Thyroid gland (tissue), 4 donors: ENCODE measurements at regions not wholly inside any gene's neighbourhood (a gene's known extent, or its start where the extent isn't known, plus 50 kb on each side); places are given as distances from the start of the nearest gene placed in this dataset.

ENCODE experiments used
- POLR2A ChIP-seq, 2 donors: fragments of 450-650 bp; IDR thresholded peaks; one replicate each; pipeline ENCODE4 v1.6.1; 2017; ENCODE audit warnings: antibody characterized with exemption in 2 of 2, mild to moderate bottlenecking in 2 of 2, moderate library complexity in 1 of 2
- TF ChIP-seq, protein P1 (sequence below), 6 experiments: fragments of 200-600 bp in 3 of 6; fragments of 450-650 bp in 3 of 6; sonication (generic) in 3 of 6; IDR thresholded peaks; one replicate each; pipeline ENCODE4 v1.5.1; 2016 to 2019; ENCODE audit warnings: antibody characterized with exemption in 6 of 6, mild to moderate bottlenecking in 2 of 6, inconsistent platforms in 1 of 6, moderate library complexity in 1 of 6

DNA sequence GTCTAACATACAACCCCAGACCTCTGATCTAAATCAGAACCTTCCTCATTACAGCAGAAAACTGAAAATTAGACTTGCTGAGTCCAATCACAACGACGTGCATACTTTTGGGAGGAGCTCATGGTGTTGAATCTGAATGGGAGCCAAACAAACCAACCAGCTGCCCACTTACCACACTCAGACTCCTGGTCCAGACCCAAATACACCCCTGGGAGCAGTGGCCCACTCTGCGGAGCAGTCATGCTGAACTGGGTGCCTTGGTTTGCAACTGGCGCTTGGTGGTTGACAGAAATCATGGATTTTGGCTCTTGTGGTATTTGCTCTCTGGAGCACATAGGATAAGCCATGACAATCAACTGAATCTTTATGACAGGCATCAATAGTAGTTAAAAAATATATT is 253.6 kb upstream of the TNP1 start:
- TF ChIP-seq, protein P1, sequence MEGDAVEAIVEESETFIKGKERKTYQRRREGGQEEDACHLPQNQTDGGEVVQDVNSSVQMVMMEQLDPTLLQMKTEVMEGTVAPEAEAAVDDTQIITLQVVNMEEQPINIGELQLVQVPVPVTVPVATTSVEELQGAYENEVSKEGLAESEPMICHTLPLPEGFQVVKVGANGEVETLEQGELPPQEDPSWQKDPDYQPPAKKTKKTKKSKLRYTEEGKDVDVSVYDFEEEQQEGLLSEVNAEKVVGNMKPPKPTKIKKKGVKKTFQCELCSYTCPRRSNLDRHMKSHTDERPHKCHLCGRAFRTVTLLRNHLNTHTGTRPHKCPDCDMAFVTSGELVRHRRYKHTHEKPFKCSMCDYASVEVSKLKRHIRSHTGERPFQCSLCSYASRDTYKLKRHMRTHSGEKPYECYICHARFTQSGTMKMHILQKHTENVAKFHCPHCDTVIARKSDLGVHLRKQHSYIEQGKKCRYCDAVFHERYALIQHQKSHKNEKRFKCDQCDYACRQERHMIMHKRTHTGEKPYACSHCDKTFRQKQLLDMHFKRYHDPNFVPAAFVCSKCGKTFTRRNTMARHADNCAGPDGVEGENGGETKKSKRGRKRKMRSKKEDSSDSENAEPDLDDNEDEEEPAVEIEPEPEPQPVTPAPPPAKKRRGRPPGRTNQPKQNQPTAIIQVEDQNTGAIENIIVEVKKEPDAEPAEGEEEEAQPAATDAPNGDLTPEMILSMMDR (IDR thresholded peaks at IDR 0.05) = no peak
- no peak for TF ChIP-seq POLR2A (IDR thresholded peaks at IDR 0.05)
